ENCODE measurements at regions not wholly inside any gene's neighbourhood (a gene's known extent, or its start where the extent isn't known, plus 50 kb on each side); places are given as distances from the start of the nearest gene placed in this dataset.

- TF ChIP-seq SUZ12 (IDR thresholded peaks at IDR 0.05; ENCODE audit: low read length) (no peak), POU5F1 (IDR thresholded peaks at IDR 0.05; ENCODE audit: low read depth, low read length) (no peak)
Observed at GRCh38 chr4:164224871-164225270, 529.1 kb upstream of the SMIM31 start.

Data from H1 (cell line).